CD4-positive, alpha-beta T cell treated with Interleukin-2 at 100 ng/mL for 4 hours (primary cell): ENCODE measurements at regions not wholly inside any gene's neighbourhood (a gene's known extent, or its start where the extent isn't known, plus 50 kb on each side); places are given as distances from the start of the nearest gene placed in this dataset.
"Not testable (repeated sequence)": the region's sequence is repeated elsewhere in the genome, so short reads cannot be mapped to it uniquely, and the experiment has no call there.

Source experiments
- DNase-seq: peaks from one replicate; pipeline ENCODE4 v3.0.0-alpha.2; 2020; ENCODE audit warnings: low spot score

DNA sequence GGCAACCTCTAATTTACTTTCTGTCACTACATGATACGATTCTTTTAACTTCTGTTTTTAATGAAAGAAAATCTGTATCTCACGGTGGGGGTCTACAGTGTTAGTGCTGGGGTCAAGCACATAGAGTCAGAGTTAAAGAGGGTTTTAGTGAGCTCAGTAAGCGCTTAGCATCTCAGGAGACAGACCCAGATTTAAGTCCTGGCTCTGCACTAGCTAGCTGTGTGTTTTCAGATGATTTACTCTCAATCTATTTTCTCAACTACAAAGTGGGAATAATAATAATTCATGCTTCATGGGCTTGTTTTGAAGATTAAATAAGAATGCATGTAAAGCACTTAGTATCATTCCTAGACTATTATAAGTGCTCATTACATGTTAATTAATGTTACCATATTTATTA, 63.4 kb upstream of the KBTBD8 start:
- DNase-seq, result no peak

DNA sequence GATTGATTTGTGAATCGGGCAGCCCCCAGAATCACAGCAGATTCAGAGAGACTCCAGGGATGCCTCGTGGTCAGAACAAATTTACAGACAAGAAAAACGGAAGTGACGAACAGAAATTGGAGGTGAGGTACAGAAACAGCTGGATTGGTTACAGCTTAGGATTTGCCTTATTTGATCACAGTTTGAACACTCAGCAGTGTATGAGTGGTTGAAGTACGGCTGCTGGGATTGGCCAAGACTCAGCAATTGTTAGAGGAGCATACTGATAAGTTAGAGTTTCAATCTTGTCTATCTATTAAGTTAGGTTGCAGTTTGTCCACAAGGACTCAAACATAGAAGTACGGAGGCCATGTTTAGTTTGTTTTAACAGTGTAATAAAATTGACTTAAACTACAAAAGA, 61.1 kb upstream of the KBTBD8 start:
- DNase-seq, result not testable (repeated sequence)

DNA sequence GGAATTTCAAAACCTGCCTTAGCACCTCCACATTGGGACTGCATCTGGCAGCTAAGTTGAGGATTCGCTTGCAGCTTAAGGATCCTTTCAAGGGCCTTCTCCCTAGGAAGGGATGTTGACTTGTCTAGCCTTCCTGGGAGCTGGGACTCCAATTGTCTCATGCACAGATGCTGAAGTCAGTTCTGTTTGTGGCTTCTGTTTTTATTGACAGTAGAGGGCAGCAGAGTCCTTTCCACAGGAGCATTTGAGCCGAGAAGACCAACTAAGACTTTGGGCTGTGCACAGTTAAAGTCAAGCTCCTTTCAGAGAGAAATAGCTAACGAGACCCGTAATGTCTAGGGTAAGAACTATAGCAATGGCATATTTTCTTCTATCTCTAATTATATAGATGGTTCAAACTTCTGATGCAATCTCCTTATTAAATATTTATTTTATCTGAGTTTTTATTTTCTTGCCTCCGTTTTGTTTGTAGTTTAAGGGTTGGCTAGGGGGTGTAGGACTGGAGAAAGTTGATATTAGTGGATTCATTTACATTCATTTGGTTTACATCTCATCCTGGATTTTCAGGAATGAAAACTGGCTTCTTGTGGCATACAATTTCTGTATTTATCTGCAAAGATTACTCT, 59.7 kb upstream of the KBTBD8 start:
- DNase-seq, result peak; percentile 47

DNA sequence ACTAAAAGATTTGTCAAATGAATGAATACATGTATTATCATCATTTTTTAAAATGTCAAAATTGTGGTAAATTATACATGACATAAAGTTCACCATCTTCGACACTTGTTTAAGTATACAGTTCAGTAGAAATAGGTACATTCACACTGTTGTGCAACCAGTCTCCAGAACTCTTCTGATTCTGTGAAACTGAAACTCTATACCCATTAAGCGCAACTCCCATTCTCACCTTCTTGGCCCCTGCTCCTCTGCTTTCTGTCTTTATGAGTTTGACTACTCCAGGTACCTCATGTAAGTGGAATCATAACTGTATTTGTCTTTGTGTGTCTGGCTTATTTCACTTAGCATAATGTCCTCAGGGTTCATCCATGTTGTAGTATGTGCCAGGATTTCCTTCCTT, 50.1 kb upstream of the KBTBD8 start:
- no peak for DNase-seq
